Fibroblast of peridontal ligament (primary cell): ENCODE measurements at regions not wholly inside any gene's neighbourhood (a gene's known extent, or its start where the extent isn't known, plus 50 kb on each side); places are given as distances from the start of the nearest gene placed in this dataset.
"Not testable (repeated sequence)": the region's sequence is repeated elsewhere in the genome, so short reads cannot be mapped to it uniquely, and the experiment has no call there.

Experiments used
- DNase-seq: peaks from one replicate; pipeline ENCODE4 v3.0.0-alpha.2; 2010; ENCODE audit errors: extremely low read depth

- DNase-seq = no peak
Observed at GRCh38 chr7:97377713-97378112, 260.2 kb downstream of the SDHAF3 start.

- no peak for DNase-seq
Observed at GRCh38 chr7:97381815-97382554, 264.5 kb downstream of the SDHAF3 start.

- no peak for DNase-seq
Observed at GRCh38 chr7:97390052-97390451, 272.6 kb downstream of the SDHAF3 start.

- DNase-seq = peak; percentile 6
Observed at GRCh38 chr7:97390915-97391593, 273.6 kb downstream of the SDHAF3 start.

- DNase-seq = peak; percentile 2
Observed at GRCh38 chr7:97401398-97401797, 283.9 kb downstream of the SDHAF3 start.

- no peak for DNase-seq
Observed at GRCh38 chr7:97405835-97406234, 288.3 kb downstream of the SDHAF3 start.

- no peak for DNase-seq
Observed at GRCh38 chr7:97407106-97407505, 289.6 kb downstream of the SDHAF3 start.

GRCh38 chr7:97409346-97409745, 291.8 kb downstream of the SDHAF3 start:
- no peak for DNase-seq

GRCh38 chr7:97418312-97418711, 300.8 kb downstream of the SDHAF3 start:
- DNase-seq = no peak

GRCh38 chr7:97419898-97420297, 302.4 kb downstream of the SDHAF3 start:
- DNase-seq = no peak

- DNase-seq = no peak
Observed at GRCh38 chr7:97421307-97421930, 303.9 kb downstream of the SDHAF3 start.

GRCh38 chr7:97422046-97422445, 304.5 kb downstream of the SDHAF3 start:
- DNase-seq = no peak

GRCh38 chr7:97430006-97430405, 301.9 kb upstream of the TAC1 start:
- DNase-seq = no peak

GRCh38 chr7:97439637-97440214, 292.2 kb upstream of the TAC1 start:
- no peak for DNase-seq

GRCh38 chr7:97446361-97446760, 285.5 kb upstream of the TAC1 start:
- DNase-seq = no peak

GRCh38 chr7:97449448-97449847, 282.4 kb upstream of the TAC1 start:
- DNase-seq = not testable (repeated sequence)

- no peak for DNase-seq
Observed at GRCh38 chr7:97450516-97450915, 281.4 kb upstream of the TAC1 start.

- DNase-seq = no peak
Observed at GRCh38 chr7:97454636-97455035, 277.2 kb upstream of the TAC1 start.

GRCh38 chr7:97457054-97457453, 274.8 kb upstream of the TAC1 start:
- DNase-seq = no peak

GRCh38 chr7:97460433-97460832, 271.5 kb upstream of the TAC1 start:
- no peak for DNase-seq

GRCh38 chr7:97461596-97461995, 270.3 kb upstream of the TAC1 start:
- DNase-seq = no peak

GRCh38 chr7:97466071-97466470, 265.8 kb upstream of the TAC1 start:
- DNase-seq = no peak
